Sigmoid colon (tissue), 4 donors: ENCODE measurements at regions not wholly inside any gene's neighbourhood (a gene's known extent, or its start where the extent isn't known, plus 50 kb on each side); places are given as distances from the start of the nearest gene placed in this dataset.

Source experiments
- EP300 ChIP-seq, 4 donors: sonication (generic); formaldehyde crosslinking; IDR thresholded peaks; one replicate each; pipeline ENCODE4 v1.6.1; 2017; ENCODE audit warnings: antibody characterized with exemption in 4 of 4
- POLR2A ChIP-seq, 2 donors: fragments of 450-650 bp; IDR thresholded peaks; one replicate each; pipeline ENCODE4 v1.6.1; 2016; ENCODE audit warnings: antibody characterized with exemption in 2 of 2, mild to moderate bottlenecking in 2 of 2, moderate library complexity in 2 of 2
- TF ChIP-seq, protein P1 (sequence below), 4 experiments: fragments of 450-650 bp in 3 of 4; fragments of 200-600 bp in 1 of 4; IDR thresholded peaks; one replicate each; pipeline ENCODE4 v1.5.1; 2016 to 2019; ENCODE audit warnings: antibody characterized with exemption in 4 of 4, mild to moderate bottlenecking in 3 of 4, moderate library complexity in 2 of 4

DNA sequence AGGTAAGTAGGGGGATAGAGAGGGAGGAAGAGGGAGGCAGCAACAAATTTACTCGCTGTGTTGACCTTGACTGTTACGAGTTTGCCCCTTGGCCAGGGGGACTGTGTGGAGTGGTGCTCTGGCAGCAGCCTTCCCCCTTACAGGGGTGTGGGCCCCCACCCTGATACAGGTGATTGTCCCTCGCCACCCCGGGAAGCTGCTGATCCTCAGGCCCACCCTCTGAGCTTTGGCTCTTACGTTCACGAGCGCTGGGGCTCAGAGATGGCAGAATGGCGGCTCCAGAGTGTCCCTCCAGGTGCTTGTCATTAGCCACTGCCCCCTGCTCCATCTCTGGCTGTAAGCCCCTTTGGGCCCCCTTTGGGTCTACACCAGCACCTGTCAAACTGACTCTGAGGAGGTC lies 88.6 kb downstream of the GLI2 start:
- TF ChIP-seq EP300 (IDR thresholded peaks at IDR 0.05) (no peak), POLR2A (IDR thresholded peaks at IDR 0.05) (no peak)
- TF ChIP-seq, protein P1, sequence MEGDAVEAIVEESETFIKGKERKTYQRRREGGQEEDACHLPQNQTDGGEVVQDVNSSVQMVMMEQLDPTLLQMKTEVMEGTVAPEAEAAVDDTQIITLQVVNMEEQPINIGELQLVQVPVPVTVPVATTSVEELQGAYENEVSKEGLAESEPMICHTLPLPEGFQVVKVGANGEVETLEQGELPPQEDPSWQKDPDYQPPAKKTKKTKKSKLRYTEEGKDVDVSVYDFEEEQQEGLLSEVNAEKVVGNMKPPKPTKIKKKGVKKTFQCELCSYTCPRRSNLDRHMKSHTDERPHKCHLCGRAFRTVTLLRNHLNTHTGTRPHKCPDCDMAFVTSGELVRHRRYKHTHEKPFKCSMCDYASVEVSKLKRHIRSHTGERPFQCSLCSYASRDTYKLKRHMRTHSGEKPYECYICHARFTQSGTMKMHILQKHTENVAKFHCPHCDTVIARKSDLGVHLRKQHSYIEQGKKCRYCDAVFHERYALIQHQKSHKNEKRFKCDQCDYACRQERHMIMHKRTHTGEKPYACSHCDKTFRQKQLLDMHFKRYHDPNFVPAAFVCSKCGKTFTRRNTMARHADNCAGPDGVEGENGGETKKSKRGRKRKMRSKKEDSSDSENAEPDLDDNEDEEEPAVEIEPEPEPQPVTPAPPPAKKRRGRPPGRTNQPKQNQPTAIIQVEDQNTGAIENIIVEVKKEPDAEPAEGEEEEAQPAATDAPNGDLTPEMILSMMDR (IDR thresholded peaks at IDR 0.05): no peak
